Neural progenitor cell (in vitro differentiated cells): ENCODE measurements at regions not wholly inside any gene's neighbourhood (a gene's known extent, or its start where the extent isn't known, plus 50 kb on each side); places are given as distances from the start of the nearest gene placed in this dataset.

ENCODE experiments used
- DNase-seq: peaks from one replicate; pipeline ENCODE4 v3.0.0-alpha.2; 2016; ENCODE audit warnings: low spot score
- H2AFZ ChIP-seq: fragments of 200-600 bp; sonication (generic); replicated peaks from 2 replicates; pipeline ENCODE4 v1.6.1; 2016; ENCODE audit warnings: antibody characterized with exemption
- H3F3A ChIP-seq: fragments of 200-600 bp; sonication (generic); 2 replicates; pipeline ENCODE4 v1.6.1; 2016; ENCODE audit warnings: antibody characterized with exemption, low read depth
- H3K27ac ChIP-seq: fragments of 200-600 bp; sonication (generic); 2 replicates; pipeline ENCODE4 v1.5.1; 2016; ENCODE audit warnings: mild to moderate bottlenecking
- H3K27me3 ChIP-seq: fragments of 200-600 bp; sonication (generic); 2 replicates; pipeline ENCODE4 v1.6.1; 2016; ENCODE audit warnings: mild to moderate bottlenecking, moderate library complexity
- H3K36me3 ChIP-seq: fragments of 200-600 bp; sonication (generic); 2 replicates; pipeline ENCODE4 v1.5.1; 2016
- H3K4me1 ChIP-seq: fragments of 200-600 bp; sonication (generic); 2 replicates; pipeline ENCODE4 v1.6.1; 2016; ENCODE audit warnings: mixed run types
- H3K4me2 ChIP-seq: fragments of 200-600 bp; sonication (generic); 2 replicates; pipeline ENCODE4 v1.6.1; 2016
- H3K4me3 ChIP-seq: fragments of 200-600 bp; sonication (generic); 2 replicates; pipeline ENCODE4 v1.5.1; 2016
- H3K79me2 ChIP-seq: fragments of 200-600 bp; sonication (generic); 2 replicates; pipeline ENCODE4 v1.6.1; 2016; ENCODE audit warnings: low read depth
- H3K9ac ChIP-seq: fragments of 200-600 bp; sonication (generic); 2 replicates; pipeline ENCODE4 v1.6.1; 2016
- H3K9me3 ChIP-seq: fragments of 200-600 bp; sonication (generic); 2 replicates; pipeline ENCODE4 v1.5.1; 2016; ENCODE audit warnings: low read depth
- H4K20me1 ChIP-seq: fragments of 200-600 bp; sonication (generic); 2 replicates; pipeline ENCODE4 v1.6.1; 2016; ENCODE audit warnings: low read depth
- H3K27ac Mint-ChIP-seq: 3 replicates; pipeline ENCODE4 v1.8.0; 2021; ENCODE audit warnings: mixed read lengths
- H3K27me3 Mint-ChIP-seq: 2 replicates; pipeline ENCODE4 v1.8.0; 2022; ENCODE audit warnings: low read depth, mild to moderate bottlenecking, inconsistent platforms, moderate library complexity, mixed read lengths; ENCODE audit not compliant: insufficient read depth
- H3K36me3 Mint-ChIP-seq: 3 replicates; pipeline ENCODE4 v1.8.0; 2021; ENCODE audit warnings: mixed read lengths
- H3K4me1 Mint-ChIP-seq: 3 replicates; pipeline ENCODE4 v1.8.0; 2021; ENCODE audit warnings: mixed read lengths
- H3K4me3 Mint-ChIP-seq: 3 replicates; pipeline ENCODE4 v1.8.0; 2021; ENCODE audit warnings: mild to moderate bottlenecking, moderate library complexity, mixed read lengths
- H3K9me3 Mint-ChIP-seq: 3 replicates; pipeline ENCODE4 v1.8.0; 2020; ENCODE audit warnings: mixed read lengths
- EZH2 ChIP-seq: fragments of 200-600 bp; sonication (generic); IDR thresholded peaks from 2 replicates; pipeline ENCODE4 v1.6.1; 2017; ENCODE audit warnings: antibody characterized with exemption, mild to moderate bottlenecking, moderate library complexity
- EZH2phosphoT487 ChIP-seq: fragments of 200-600 bp; sonication (generic); IDR thresholded peaks from 2 replicates; pipeline ENCODE4 v1.6.1; 2017; ENCODE audit warnings: antibody characterized with exemption
- TF ChIP-seq, protein P1 (sequence below): fragments of 200-600 bp; sonication (generic); IDR thresholded peaks from 2 replicates; pipeline ENCODE4 v1.5.1; 2017; ENCODE audit warnings: antibody characterized with exemption, mild to moderate bottlenecking

DNA sequence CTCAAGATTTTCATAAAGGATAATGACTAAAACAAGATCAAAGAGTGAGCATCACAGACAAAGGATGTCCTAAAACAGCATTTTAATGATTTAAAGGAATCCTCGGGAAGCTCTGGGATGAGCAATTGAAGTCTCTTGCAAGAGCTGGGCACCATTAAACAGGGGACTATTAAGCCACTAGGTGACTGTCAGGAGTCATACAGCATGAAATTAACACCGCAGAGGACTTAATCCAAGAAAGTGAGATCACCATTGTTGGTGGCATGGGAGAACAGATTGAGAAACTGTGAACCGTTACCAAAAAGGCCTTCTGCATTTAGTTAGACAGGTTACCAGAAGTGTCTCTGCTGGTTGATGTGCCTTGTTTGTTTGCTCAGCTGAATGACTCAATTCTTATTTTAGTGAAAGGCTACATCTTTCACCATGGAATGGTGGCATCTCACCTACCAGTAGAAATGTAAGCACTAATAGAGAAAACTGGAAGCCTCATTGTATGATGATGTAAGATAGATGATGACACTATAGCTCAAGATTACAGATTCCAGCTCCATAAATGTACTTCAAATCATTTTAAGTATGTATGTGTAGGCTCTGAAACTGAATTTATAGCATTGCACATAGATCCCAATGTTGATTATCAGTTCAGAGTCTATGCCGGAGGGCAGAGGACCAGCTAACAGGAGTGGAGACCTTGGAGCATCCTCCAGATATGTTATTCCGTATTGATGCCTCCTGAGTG, 427.6 kb downstream of the SUCLG1 start:
- Mint-ChIP-seq H3K36me3 (no peaks in the 10 kb centered on the region), H3K27me3 (no peaks in the 10 kb centered on the region), H3K4me1 (peaks cover 17% of the 10 kb centered on the region), H3K9me3 (no peaks in the 10 kb centered on the region), H3K4me3 (no peak overlapping the region), H3K27ac (no peak overlapping the region)
- Histone ChIP-seq H3K36me3 (no peaks in the 10 kb centered on the region), H4K20me1 (no peaks in the 10 kb centered on the region), H3K27ac (no peak overlapping the region), H3F3A (no peaks in the 10 kb centered on the region), H3K9ac (no peak overlapping the region), H3K4me1 (no peaks in the 10 kb centered on the region), H3K79me2 (no peaks in the 10 kb centered on the region), H3K9me3 (no peaks in the 10 kb centered on the region), H2AFZ (peak overlapping the region; percentile 65), H3K4me2 (no peak overlapping the region), H3K4me3 (no peak overlapping the region), H3K27me3 (no peaks in the 10 kb centered on the region)
- TF ChIP-seq EZH2 = no peak
- TF ChIP-seq, protein P1, sequence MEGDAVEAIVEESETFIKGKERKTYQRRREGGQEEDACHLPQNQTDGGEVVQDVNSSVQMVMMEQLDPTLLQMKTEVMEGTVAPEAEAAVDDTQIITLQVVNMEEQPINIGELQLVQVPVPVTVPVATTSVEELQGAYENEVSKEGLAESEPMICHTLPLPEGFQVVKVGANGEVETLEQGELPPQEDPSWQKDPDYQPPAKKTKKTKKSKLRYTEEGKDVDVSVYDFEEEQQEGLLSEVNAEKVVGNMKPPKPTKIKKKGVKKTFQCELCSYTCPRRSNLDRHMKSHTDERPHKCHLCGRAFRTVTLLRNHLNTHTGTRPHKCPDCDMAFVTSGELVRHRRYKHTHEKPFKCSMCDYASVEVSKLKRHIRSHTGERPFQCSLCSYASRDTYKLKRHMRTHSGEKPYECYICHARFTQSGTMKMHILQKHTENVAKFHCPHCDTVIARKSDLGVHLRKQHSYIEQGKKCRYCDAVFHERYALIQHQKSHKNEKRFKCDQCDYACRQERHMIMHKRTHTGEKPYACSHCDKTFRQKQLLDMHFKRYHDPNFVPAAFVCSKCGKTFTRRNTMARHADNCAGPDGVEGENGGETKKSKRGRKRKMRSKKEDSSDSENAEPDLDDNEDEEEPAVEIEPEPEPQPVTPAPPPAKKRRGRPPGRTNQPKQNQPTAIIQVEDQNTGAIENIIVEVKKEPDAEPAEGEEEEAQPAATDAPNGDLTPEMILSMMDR = no peak
- no peak for TF ChIP-seq EZH2phosphoT487
- DNase-seq = no peak

DNA sequence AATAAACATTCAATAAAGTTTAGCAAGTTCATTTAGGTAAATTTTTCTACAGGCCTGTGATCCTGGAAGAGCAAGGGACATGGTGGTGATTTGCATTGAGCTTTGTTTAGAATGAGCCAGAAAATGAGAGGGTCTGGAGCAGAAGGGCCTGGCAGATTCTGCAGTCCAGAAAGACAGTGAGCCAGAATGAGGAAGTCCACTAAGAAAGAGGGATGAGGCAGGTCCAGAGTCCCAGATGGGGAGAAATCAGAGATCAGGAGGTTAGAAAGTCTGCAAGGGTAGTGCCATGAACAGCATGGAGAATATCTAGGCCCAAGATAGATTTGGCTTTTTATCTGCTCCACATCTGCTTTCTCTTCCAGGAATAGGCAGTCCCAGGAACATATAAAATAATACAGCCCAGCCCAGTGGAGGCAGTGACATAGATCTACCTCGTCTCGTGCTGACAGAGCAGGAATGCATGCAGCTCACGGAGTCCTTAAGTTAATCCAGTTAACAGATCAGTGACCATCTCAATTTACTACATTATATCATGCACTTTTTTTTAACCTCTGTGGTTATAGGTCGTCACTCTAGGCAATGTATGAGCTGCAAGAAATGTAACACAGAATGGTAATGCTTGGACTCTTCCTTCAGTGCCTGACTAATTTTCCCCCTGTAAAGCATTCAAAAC, 429.0 kb downstream of the SUCLG1 start:
- H3K79me2 ChIP-seq = no peaks in the 10 kb centered on the region
- Mint-ChIP-seq H3K9me3 (no peaks in the 10 kb centered on the region), H3K4me1 (peaks cover 17% of the 10 kb centered on the region), H3K36me3 (no peaks in the 10 kb centered on the region), H3K27ac (no peak overlapping the region), H3K27me3 (no peaks in the 10 kb centered on the region), H3K4me3 (no peak overlapping the region)
- H3K27me3 ChIP-seq = no peaks in the 10 kb centered on the region
- no peak overlapping the region for H3K4me2 ChIP-seq
- H3K4me3 ChIP-seq = no peak overlapping the region
- TF ChIP-seq EZH2phosphoT487 = no peak
- TF ChIP-seq EZH2 = no peak
- TF ChIP-seq, protein P1 = no peak
- H2AFZ ChIP-seq = no peak overlapping the region
- H4K20me1 ChIP-seq = no peaks in the 10 kb centered on the region
- H3K9me3 ChIP-seq = no peaks in the 10 kb centered on the region
- no peak for DNase-seq
- no peak overlapping the region for H3K9ac ChIP-seq
- no peaks in the 10 kb centered on the region for H3K4me1 ChIP-seq
- no peak overlapping the region for H3K27ac ChIP-seq
- no peaks in the 10 kb centered on the region for H3F3A ChIP-seq
- H3K36me3 ChIP-seq = no peaks in the 10 kb centered on the region

DNA sequence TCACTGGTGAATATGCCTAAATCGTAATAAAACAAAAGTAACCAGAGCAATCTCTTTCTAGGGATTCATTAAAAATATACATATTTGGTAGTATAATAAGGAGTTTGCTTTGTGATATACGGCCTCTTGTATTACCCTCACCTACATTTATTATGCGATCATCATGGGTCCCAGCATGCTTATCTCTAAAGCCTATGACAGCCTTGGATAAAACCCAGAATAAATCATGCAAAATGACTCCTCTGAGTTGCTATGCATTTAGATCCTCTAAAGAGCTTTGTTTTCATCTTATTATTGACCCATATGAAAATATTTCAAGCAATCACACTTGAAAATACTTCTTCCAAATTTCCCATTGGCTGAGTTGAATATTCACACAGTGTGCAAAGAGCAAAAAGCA, 432.3 kb downstream of the SUCLG1 start:
- no peak for DNase-seq
- H3K27me3 Mint-ChIP-seq = no peaks in the 10 kb centered on the region
- no peaks in the 10 kb centered on the region for H3K79me2 ChIP-seq
- H3K4me1 Mint-ChIP-seq = peaks cover 17% of the 10 kb centered on the region
- TF ChIP-seq EZH2phosphoT487 = no peak
- TF ChIP-seq EZH2 = no peak
- TF ChIP-seq, protein P1 = no peak
- no peak overlapping the region for H3K4me3 ChIP-seq
- H3F3A ChIP-seq = no peaks in the 10 kb centered on the region
- H3K4me3 Mint-ChIP-seq = no peak overlapping the region
- H3K4me1 ChIP-seq = no peaks in the 10 kb centered on the region
- no peaks in the 10 kb centered on the region for H3K36me3 Mint-ChIP-seq
- H3K36me3 ChIP-seq = no peaks in the 10 kb centered on the region
- no peak overlapping the region for H2AFZ ChIP-seq
- H3K9me3 Mint-ChIP-seq = no peaks in the 10 kb centered on the region
- no peak overlapping the region for H3K4me2 ChIP-seq
- H3K27ac ChIP-seq = no peak overlapping the region
- H3K9ac ChIP-seq = no peak overlapping the region
- no peaks in the 10 kb centered on the region for H3K9me3 ChIP-seq
- H4K20me1 ChIP-seq = no peaks in the 10 kb centered on the region
- no peak overlapping the region for H3K27ac Mint-ChIP-seq
- no peaks in the 10 kb centered on the region for H3K27me3 ChIP-seq
